ENCODE measurements at regions not wholly inside any gene's neighbourhood (a gene's known extent, or its start where the extent isn't known, plus 50 kb on each side); places are given as distances from the start of the nearest gene placed in this dataset.
"Not testable (repeated sequence)": the region's sequence is repeated elsewhere in the genome, so short reads cannot be mapped to it uniquely, and the experiment has no call there.

DNA sequence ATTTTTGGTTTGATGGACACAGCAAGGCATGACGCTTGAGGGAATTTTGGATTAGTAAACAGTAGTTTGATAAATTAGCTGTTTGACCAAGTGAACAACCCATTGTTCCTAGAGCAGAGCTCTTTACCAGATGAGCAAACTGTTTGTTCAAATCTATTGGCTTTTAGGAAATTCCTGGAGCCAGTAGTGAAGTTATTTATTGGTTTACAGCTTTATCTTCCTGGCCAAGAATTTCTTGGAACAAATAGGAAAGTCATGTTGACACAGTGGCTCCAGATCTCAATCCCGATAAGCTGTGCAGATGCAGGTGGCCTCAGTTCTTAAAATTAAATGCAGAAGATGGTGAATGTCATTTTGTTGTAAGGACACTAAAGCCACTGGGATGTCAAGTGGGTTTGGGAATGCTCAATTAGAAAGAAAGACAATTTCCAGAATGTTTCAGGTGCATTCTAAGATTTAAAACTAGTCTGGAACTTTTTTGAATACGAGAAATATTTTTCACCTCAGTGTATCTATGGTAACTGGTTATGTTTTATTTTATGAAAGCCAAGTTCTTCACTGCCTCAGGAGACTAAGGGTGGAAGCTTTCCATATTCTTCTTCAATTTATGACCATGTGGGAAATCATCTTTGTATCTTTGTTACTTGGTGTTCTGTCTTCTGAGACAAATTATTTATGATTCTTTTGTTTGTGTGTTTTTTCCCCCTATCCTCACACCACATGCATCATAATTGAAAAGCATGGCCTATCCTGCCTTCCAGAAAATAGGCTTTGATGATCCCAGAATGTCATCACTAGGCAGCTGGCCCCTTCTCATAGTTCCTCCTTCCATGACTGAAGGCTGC is 554.5 kb downstream of the STIM2 start:
- Histone ChIP-seq H3K4me1 (peaks cover 3 to 25% (median 11%) of the 10 kb centered on the region in 10 experiments), H3K36me3 (0 out of 22 replicates have a peak, but pooled peaks cover 0 to 4% (median 0%) of the 10 kb centered on the region in 11 experiments), H3K4me2 (no peak overlapping the region), H4K20me1 (no peaks in the 10 kb centered on the region), H3K27me3 (no peaks in the 10 kb centered on the region), H3K27ac (no peak overlapping the region), H3K9me3 (replicated peaks in 1 of 11) (peaks cover 30 to 77% (median 48%) of the 10 kb centered on the region in 11 experiments), H3K4me3 (no peak overlapping the region), H3K9ac (no peak overlapping the region)
- TF ChIP-seq Cebpa-rat (IDR thresholded peaks at IDR 0.05) = no peak

- H3K27ac ChIP-seq = no peak overlapping the region
- no peak overlapping the region for H3K9ac ChIP-seq
- H3K4me1 ChIP-seq = no peaks in the 10 kb centered on the region
- peaks cover 0 to 8% (median 0%) of the 10 kb centered on the region in 11 experiments; a peak in 1 of 22 replicates for H3K9me3 ChIP-seq (replicated peaks in 1 of 11)
- no peaks in the 10 kb centered on the region for H3K36me3 ChIP-seq
- no peaks in the 10 kb centered on the region for H3K27me3 ChIP-seq
- no peaks in the 10 kb centered on the region for H4K20me1 ChIP-seq
- no peak overlapping the region for H3K4me3 ChIP-seq
- H3K4me2 ChIP-seq = no peak overlapping the region
- no peak for TF ChIP-seq Cebpa-rat (IDR thresholded peaks at IDR 0.05)
Observed at GRCh38 chr4:27428661-27429060, 568.0 kb downstream of the STIM2 start.

GRCh38 chr4:27429364-27429871 is 568.8 kb downstream of the STIM2 start:
- H3K9ac ChIP-seq = no peak overlapping the region
- TF ChIP-seq Cebpa-rat (IDR thresholded peaks at IDR 0.05) = no peak
- no peak overlapping the region for H3K4me2 ChIP-seq
- H3K4me3 ChIP-seq = no peak overlapping the region
- no peaks in the 10 kb centered on the region for H3K4me1 ChIP-seq
- H3K9me3 ChIP-seq (replicated peaks in 1 of 11) = peaks cover 0 to 6% (median 0%) of the 10 kb centered on the region in 11 experiments; a peak in 1 of 22 replicates
- no peaks in the 10 kb centered on the region for H3K27me3 ChIP-seq
- H3K36me3 ChIP-seq = no peaks in the 10 kb centered on the region
- H3K27ac ChIP-seq = no peak overlapping the region
- H4K20me1 ChIP-seq = no peaks in the 10 kb centered on the region

DNA sequence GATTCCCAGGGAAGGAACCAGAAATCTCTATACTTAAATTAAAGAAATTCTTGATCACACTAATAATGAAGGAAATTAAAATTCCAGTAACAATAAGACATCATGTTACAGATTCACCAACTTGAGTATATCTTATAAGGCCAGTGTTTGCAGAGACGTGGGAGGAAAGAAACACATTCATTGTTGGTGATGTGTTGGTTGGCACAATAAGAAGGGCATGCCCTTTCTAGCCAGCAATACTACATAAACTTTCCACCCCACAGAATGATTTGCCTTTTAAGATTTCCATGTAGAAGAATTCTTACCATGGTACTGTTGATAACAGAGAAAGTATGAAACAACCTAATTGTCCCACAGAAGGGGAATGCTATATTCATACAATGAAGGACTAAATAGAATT is 581.5 kb downstream of the STIM2 start:
- no peaks in the 10 kb centered on the region for H3K9me3 ChIP-seq (replicated peaks in 1 of 11)
- no peak overlapping the region for H3K9ac ChIP-seq
- H4K20me1 ChIP-seq = no peaks in the 10 kb centered on the region
- no peaks in the 10 kb centered on the region for H3K27me3 ChIP-seq
- no peaks in the 10 kb centered on the region for H3K36me3 ChIP-seq
- H3K4me3 ChIP-seq = no peak overlapping the region
- no peak overlapping the region for H3K4me2 ChIP-seq
- H3K27ac ChIP-seq = no peak overlapping the region
- H3K4me1 ChIP-seq = no peaks in the 10 kb centered on the region; a peak in 1 of 20 replicates
- TF ChIP-seq Cebpa-rat (IDR thresholded peaks at IDR 0.05) = no peak

- not testable (repeated sequence) for H3K27ac ChIP-seq; H3K9me3 ChIP-seq (replicated peaks in 1 of 11); H3K4me3 ChIP-seq; H3K4me2 ChIP-seq; H3K27me3 ChIP-seq; H3K36me3 ChIP-seq; H4K20me1 ChIP-seq; H3K9ac ChIP-seq; H3K4me1 ChIP-seq
Observed at GRCh38 chr4:27442661-27443060, 582.0 kb downstream of the STIM2 start.

GRCh38 chr4:27463816-27464215 is 603.2 kb downstream of the STIM2 start:
- no peak overlapping the region for H3K9ac ChIP-seq
- H3K9me3 ChIP-seq (replicated peaks in 1 of 11) = peaks cover 0 to 4% (median 0%) of the 10 kb centered on the region in 11 experiments; a peak in 1 of 22 replicates
- no peak overlapping the region for H3K27ac ChIP-seq
- H4K20me1 ChIP-seq = no peaks in the 10 kb centered on the region
- H3K4me3 ChIP-seq = no peak overlapping the region
- no peaks in the 10 kb centered on the region for H3K4me1 ChIP-seq
- H3K36me3 ChIP-seq = no peaks in the 10 kb centered on the region
- TF ChIP-seq Cebpa-rat (IDR thresholded peaks at IDR 0.05) = no peak
- H3K27me3 ChIP-seq = no peaks in the 10 kb centered on the region
- no peak overlapping the region for H3K4me2 ChIP-seq

GRCh38 chr4:27467351-27467750 is 606.7 kb downstream of the STIM2 start:
- H4K20me1 ChIP-seq = no peaks in the 10 kb centered on the region
- TF ChIP-seq Cebpa-rat (IDR thresholded peaks at IDR 0.05) = no peak
- H3K4me2 ChIP-seq = no peak overlapping the region
- H3K9me3 ChIP-seq (replicated peaks in 1 of 11) = no peaks in the 10 kb centered on the region
- no peak overlapping the region for H3K27ac ChIP-seq
- H3K36me3 ChIP-seq = no peaks in the 10 kb centered on the region
- H3K9ac ChIP-seq = no peak overlapping the region
- H3K4me1 ChIP-seq = no peaks in the 10 kb centered on the region
- no peaks in the 10 kb centered on the region for H3K27me3 ChIP-seq
- H3K4me3 ChIP-seq = no peak overlapping the region

DNA sequence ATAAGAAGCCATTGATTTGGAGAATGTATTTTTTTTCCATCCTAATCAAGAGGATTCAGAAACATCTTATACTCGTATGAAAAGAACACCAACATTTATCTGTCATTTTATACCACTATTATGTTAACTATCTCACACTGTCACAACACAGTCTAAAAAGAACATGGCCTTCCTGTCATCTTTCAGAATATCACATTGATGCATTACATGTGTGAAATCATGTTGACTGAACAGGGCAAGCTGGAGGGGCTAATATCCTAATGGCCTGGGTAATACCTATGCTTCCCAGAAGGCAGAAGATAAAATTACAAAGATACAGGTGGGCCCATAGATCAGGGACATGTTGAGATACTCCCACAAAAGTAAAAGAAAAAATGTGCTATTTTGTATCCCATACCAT is 611.7 kb downstream of the STIM2 start:
- TF ChIP-seq Cebpa-rat (IDR thresholded peaks at IDR 0.05) = no peak
- H3K27me3 ChIP-seq = no peaks in the 10 kb centered on the region

DNA sequence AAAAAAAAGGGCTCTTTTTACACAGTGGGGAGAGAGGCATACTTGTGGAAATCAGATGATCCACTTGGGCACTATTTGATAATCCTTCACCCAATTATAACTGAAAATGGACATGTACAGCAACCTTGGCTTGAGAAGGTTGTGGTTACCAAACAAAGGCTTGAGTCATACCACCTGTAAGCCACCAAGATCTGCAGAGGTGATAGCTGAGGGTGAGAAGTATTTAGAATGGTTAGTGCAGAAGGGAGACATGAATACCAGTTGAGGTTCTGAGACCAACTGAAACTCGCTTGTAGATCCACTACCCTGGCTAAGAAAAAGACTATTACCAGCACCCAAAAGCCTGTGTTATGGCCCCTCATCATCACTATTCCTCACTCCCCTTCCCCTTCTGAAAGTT is 614.0 kb downstream of the STIM2 start:
- Histone ChIP-seq H3K27me3 (no peaks in the 10 kb centered on the region), H3K36me3 (no peaks in the 10 kb centered on the region), H3K27ac (no peak overlapping the region), H3K9ac (no peak overlapping the region), H3K4me1 (no peaks in the 10 kb centered on the region), H3K9me3 (replicated peaks in 1 of 11) (no peaks in the 10 kb centered on the region), H3K4me3 (no peak overlapping the region), H4K20me1 (no peaks in the 10 kb centered on the region), H3K4me2 (no peak overlapping the region)
- no peak for TF ChIP-seq Cebpa-rat (IDR thresholded peaks at IDR 0.05)

More for the DNA sequence above, 611.7 kb downstream of the STIM2 start:
- H3K27ac ChIP-seq = no peak overlapping the region
- no peaks in the 10 kb centered on the region for H3K9me3 ChIP-seq (replicated peaks in 1 of 11)
- no peak overlapping the region for H3K4me2 ChIP-seq
- H3K4me1 ChIP-seq = no peaks in the 10 kb centered on the region
- H3K4me3 ChIP-seq = no peak overlapping the region
- no peaks in the 10 kb centered on the region for H3K36me3 ChIP-seq
- no peak overlapping the region for H3K9ac ChIP-seq
- no peaks in the 10 kb centered on the region for H4K20me1 ChIP-seq

DNA sequence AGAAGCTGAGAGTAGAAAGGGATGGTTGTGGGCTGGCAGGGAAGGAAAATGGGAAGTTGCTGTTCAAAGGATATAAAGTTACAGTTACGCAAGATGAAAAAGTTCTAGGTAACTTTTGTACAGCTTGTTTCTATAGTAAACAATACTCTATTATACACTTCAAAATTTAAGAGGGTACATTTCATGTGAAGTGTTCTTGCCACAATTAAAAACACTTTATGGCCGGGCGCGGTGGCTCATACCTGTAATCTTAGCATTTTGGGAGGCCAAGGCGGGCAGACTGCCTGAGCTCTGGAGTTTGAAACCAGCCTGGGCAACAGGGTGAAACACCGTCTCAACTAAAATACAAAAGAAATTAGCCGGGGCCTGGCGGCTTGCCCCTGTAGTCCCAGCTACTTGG is 623.6 kb downstream of the STIM2 start:
- no peaks in the 10 kb centered on the region for H3K9me3 ChIP-seq (replicated peaks in 1 of 11)
- H3K27me3 ChIP-seq = no peaks in the 10 kb centered on the region
- no peak overlapping the region for H3K9ac ChIP-seq
- H3K4me3 ChIP-seq = no peak overlapping the region
- no peak overlapping the region for H3K4me2 ChIP-seq
- no peaks in the 10 kb centered on the region for H3K4me1 ChIP-seq
- no peaks in the 10 kb centered on the region for H4K20me1 ChIP-seq
- no peak for TF ChIP-seq Cebpa-rat (IDR thresholded peaks at IDR 0.05)
- H3K36me3 ChIP-seq = no peaks in the 10 kb centered on the region
- no peak overlapping the region for H3K27ac ChIP-seq

Data from BLaER1 treated with 17β-estradiol and CSF1 and Interleukin-3, amounts not matched to agents 10 nM and 100 nM (cell line).